OCI-M1 (cell line): ENCODE measurements at regions not wholly inside any gene's neighbourhood (a gene's known extent, or its start where the extent isn't known, plus 50 kb on each side); places are given as distances from the start of the nearest gene placed in this dataset.

Experiments
- DNase-seq: peaks from one replicate; lab custom pipeline; 2025; lab: John Stamatoyannopoulos, UW

GRCh38 chr2:128778843-128779242 lies 460.2 kb upstream of the HS6ST1 start:
- no peak for DNase-seq

- DNase-seq, result no peak
Observed at GRCh38 chr2:128779301-128780095, 460.8 kb upstream of the HS6ST1 start.

DNA sequence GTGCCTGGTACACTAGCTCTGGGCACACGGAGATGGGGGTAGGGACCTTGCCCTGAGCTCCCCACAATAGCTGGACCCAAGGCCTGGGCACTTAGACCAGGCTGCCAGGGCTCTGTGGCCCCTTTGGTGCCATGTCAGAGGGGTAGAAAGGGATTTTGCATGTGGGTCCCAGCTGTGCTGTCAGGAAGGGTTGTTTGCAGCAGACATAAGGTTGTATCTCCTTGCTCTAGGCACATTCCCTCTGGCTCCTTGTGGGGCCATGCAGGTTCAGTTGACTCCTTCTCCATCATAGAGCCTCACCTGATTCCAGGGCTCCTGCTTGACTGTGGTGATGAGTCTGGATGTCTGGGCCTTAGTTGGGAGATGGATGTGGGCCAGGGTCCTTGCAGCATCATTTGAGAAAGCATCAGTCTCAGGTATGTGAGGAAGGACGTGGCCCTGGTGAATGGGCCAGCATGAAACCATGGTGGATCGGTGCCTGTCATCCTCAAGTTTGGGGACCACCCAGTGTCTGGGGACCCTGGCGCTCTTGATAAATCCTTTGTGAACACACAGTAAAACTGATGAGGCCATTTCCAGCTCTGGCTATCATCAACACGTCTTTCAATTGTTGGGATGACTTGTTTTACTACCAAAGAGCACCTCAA lies 461.9 kb upstream of the HS6ST1 start:
- DNase-seq, result no peak

DNA sequence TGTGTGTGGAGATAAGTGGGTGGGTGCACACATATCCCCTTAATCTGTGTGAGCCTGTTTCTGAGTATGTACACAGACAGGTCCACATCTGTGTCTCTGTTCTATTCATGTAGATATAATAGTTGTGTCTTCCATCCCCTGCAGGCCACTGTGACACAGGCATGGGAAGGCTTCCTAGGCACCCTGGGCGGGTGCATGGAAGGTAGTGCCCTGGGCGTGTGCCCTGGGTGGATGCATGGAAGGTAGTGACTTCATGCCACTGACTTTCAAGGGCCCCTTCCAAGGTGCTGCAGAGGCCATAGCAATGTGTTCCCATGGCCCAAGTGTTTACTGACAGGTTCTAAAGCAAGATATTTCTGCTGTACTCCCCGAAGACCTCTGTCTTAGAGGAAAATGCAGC lies 462.5 kb upstream of the HS6ST1 start:
- no peak for DNase-seq

GRCh38 chr2:128781585-128782385 lies 463.1 kb upstream of the HS6ST1 start:
- DNase-seq, result no peak

GRCh38 chr2:128782411-128783192 lies 463.9 kb upstream of the HS6ST1 start:
- no peak for DNase-seq

DNA sequence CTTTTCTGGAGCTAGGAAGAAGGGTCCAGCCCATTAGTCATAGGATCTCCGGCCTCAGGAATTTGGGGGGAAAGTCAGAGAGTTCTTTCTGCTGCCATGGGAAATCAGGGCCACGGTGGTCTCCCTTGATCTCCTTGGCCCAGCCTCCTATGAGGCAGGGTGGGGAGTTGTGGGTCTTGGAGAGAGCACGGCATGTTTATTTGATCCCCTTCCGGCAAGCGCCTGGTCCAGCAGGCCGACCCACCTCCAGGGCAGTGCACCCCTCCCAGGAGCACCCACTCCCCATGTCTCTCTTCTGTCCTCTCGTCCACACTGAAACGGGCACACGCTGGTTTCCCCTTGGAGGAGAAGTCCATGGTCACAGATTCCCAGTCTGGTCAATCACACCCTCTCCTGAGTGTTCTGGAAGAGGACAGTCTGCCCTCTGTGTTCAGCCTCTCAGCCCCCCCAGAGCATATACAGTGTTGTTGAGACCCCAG lies 464.6 kb upstream of the HS6ST1 start:
- DNase-seq, result no peak

- DNase-seq, result no peak
Observed at GRCh38 chr2:128783896-128784295, 465.2 kb upstream of the HS6ST1 start.

DNA sequence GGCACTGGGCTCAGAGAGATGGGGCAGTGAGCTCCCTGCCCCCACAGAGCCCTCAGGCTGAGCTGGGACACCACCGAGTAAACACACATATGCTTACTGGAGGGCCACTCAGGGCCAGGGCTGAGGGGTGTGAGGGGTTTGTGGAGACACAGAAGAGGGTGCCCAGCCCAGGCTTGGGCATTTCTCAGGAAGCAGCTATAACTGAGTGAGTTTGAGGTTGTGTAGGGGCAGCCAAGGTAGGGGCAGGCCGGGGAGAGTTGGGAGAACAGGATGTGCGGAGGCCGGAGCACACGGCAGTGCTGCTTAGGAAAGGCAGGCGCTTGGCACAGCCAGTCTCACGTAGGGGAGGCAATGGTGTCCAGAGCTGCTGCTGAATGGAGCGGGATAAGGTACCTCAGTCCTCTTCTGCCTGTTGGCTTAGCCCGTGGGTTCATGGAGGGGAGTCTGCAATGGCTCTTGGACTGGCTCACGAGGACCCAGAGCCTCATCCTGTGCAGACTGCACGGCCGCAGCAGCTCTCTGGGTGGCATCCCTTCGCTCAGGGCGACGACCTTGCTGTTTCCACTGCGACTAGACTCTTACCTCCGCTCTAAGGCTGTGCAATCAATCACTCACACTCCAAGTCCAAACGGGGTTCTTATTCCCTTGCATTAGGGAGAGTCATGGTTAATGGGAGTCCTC lies 466.1 kb upstream of the HS6ST1 start:
- DNase-seq, result no peak

DNA sequence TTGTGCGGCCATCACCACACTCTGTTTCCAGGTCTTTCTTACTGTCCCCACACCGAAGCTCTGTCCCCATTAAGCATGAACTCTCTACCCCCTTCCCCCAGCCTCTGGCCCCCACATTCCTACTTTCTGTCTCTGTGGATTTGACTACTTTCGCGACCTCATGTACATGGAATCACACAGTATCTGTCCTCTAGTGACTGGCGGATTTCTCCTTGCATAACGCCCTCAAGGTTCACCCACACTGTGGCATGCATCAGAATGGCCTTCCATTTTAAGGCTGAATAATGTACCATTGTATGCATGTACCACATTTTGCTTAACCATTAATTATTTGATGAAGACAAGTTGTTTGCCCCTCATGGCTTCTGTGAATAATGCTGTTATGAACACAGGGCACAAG lies 467.6 kb upstream of the HS6ST1 start:
- no peak for DNase-seq

DNA sequence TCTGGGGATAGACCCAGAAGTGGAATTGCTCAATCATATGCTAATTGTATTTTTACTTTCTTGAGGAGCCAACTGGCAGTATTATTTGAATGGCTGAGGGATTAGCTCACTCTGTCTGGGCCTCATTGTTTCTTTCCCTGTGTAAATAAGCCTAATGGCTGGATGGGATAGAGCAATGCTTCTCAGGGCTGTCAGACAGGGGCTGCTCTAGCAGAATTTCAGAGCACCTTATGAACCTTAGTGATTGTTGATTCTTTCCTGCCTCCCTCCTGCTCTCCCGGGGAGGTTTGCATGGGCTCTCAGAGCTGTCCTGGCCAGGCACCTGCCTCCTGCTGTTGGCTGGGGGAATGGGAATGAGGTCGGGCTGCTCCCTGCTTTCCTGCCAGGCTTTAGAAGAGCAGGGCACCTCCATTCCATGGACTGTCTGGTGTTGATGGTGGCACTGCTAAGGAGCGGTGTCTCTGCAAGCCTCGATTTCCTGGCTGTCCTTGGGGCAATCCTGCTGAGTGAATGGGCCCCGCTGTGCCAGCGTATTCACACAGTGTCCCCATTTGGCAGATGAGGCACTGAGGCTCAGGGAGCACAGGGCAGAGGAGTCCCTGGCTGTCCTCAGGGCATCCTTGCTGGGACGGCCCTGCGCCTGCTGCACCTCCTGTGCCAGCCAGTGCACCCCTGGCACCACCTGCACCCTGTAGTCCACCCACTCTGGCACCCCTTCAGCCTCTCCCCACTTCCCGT lies 468.2 kb upstream of the HS6ST1 start:
- DNase-seq, result no peak

DNA sequence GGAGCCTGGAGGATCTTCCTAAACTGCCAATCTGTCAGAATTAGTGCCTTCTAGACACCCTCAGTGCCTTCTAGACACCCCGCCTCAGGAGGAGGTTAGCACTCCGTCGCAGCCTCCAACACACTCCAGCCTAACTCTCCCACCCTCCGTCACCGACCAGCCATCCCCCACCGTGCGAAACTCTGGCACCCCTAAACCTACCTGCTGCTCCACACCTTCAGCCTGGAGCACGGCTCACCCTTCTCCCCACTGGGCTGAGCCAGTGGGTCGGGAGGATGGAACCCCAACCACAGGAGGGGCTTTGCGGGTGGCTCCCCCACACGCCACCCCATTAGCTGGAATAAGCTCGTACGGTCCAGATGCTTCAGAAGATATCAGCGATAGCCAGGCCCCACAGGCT lies 468.9 kb upstream of the HS6ST1 start:
- no peak for DNase-seq

DNA sequence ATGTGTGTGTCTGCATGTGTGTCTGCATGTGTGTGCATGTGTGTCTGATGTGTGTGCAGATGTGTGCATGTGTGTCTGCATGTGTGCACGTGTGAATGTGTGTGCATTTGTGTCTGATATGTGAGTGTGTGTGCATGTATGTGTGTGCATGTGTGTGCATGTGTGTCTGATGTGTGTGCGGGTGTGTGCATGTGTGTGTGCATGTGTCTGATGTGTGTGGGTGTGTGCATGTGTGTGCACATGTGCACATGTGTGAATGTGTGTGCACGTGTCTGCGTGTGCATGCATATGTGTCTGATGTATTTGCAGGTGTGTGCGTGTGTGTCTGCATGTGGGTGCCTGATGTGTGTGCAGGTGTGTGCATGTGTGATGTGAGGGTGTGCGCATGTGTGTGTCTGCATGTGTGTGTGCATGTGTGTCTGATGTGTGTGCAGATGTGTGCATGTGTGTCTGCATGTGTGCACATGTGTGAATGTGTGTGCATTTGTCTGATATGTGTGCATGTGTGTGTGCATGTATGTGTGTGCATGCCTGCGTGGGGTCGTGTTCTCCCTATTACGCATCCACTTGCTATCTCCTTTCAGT lies 470.1 kb upstream of the HS6ST1 start:
- DNase-seq, result no peak

GRCh38 chr2:128789221-128789620 lies 470.6 kb upstream of the HS6ST1 start:
- no peak for DNase-seq

DNA sequence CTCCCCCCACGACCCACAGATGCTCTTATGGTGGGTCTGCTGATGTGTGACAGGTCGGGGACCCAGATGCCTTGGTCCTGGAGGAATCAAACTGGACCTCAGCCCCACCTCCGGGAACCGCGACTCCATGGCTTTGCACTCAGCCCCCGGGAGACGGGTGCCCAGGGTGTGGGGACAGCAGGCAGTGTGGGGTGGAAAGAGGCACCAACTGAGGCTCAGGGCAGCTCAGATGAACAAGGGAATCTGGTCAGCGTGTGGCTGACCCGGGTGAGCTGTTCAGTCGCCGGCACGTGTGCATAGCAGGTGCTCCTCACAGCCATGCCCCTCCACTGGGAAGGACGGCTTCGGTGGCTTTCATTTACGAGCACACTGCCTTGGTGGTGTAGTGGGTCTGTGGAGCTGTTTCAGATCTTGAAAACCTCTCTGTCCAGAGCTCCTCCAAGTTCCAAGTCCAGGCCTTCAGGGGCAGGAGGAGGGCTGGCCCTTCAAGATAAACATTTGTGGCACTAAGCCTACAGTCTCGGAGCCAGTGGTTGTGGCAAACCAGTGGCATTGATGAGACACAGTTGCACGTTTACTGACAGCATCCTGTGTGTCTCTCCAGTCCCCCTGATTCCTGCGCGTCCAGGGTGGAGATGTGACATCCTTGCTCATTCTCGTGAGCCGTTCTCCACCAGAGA lies 471.2 kb upstream of the HS6ST1 start:
- no peak for DNase-seq

DNA sequence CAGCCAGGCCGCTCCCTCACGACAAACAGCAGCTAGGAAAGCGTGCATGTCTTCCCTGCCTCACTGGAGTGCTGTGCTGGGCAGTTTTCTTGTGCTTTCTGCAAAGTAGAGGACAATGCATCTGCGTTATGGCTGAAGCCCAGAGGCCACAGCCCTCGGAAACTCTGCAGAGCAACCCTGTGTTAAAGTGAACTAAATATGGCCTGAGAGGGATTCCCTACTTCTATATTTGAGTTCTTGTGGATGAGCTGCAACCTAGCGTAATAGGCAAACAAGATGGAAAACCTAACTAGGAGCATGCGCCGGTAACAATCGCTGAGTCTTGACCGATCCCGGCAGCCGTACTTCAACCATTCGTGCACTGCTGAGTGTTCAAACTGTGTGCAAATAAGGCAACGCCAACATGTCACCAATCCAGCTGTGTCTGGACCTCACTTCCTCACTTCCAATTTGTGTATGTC lies 471.9 kb upstream of the HS6ST1 start:
- DNase-seq, result no peak

GRCh38 chr2:128791120-128791984 lies 472.7 kb upstream of the HS6ST1 start:
- no peak for DNase-seq

- no peak for DNase-seq
Observed at GRCh38 chr2:128791985-128792320, 473.3 kb upstream of the HS6ST1 start.
